Muscle of back (tissue), 3 donors: ENCODE measurements at regions not wholly inside any gene's neighbourhood (a gene's known extent, or its start where the extent isn't known, plus 50 kb on each side); places are given as distances from the start of the nearest gene placed in this dataset.
"Not testable (repeated sequence)": the region's sequence is repeated elsewhere in the genome, so short reads cannot be mapped to it uniquely, and the experiment has no call there.

Experiments used
- DNase-seq, 3 donors: peaks; one replicate each; pipeline versions ENCODE4 v3.0.0 to v3.0.0-alpha.2; 2013

GRCh38 chr18:8882632-8883408, 177.5 kb downstream of the MTCL1 start:
- no peak for DNase-seq

GRCh38 chr18:8883409-8883668, 178.0 kb downstream of the MTCL1 start:
- DNase-seq, result no peak

GRCh38 chr18:8887877-8888276, 182.5 kb downstream of the MTCL1 start:
- not testable (repeated sequence) for DNase-seq

GRCh38 chr18:8889489-8889888, 184.1 kb downstream of the MTCL1 start:
- DNase-seq, result no peak

GRCh38 chr18:8890503-8890902, 185.1 kb downstream of the MTCL1 start:
- not testable (repeated sequence) for DNase-seq

- peak in 1 of 3 donors; percentile 92 for DNase-seq
Measured at GRCh38 chr18:8890957-8891464, 185.7 kb downstream of the MTCL1 start.

GRCh38 chr18:8893221-8893620, 187.9 kb downstream of the MTCL1 start:
- DNase-seq, result no peak

GRCh38 chr18:8893628-8894231, 188.4 kb downstream of the MTCL1 start:
- DNase-seq, result no peak

- no peak for DNase-seq
Measured at GRCh38 chr18:8894823-8895222, 189.5 kb downstream of the MTCL1 start.

GRCh38 chr18:8895341-8895740, 190.0 kb downstream of the MTCL1 start:
- no peak for DNase-seq

GRCh38 chr18:8895987-8896619, 190.7 kb downstream of the MTCL1 start:
- DNase-seq, result peak in 1 of 3 donors; percentile 54

- peak; percentile 19 to 42 (median 35) for DNase-seq
Measured at GRCh38 chr18:8899000-8899399, 193.6 kb downstream of the MTCL1 start.

- DNase-seq, result no peak
Measured at GRCh38 chr18:8900552-8900951, 195.2 kb downstream of the MTCL1 start.

GRCh38 chr18:8901019-8901418, 195.7 kb downstream of the MTCL1 start:
- no peak for DNase-seq

GRCh38 chr18:8904316-8904715, 198.2 kb upstream of the NDUFV2 start:
- DNase-seq, result no peak

GRCh38 chr18:8908792-8909510, 193.5 kb upstream of the NDUFV2 start:
- no peak for DNase-seq

GRCh38 chr18:8910186-8910822, 192.2 kb upstream of the NDUFV2 start:
- DNase-seq, result no peak

GRCh38 chr18:8910843-8911242, 191.7 kb upstream of the NDUFV2 start:
- peak in 1 of 3 donors; percentile 27 for DNase-seq

GRCh38 chr18:8911408-8912340, 190.8 kb upstream of the NDUFV2 start:
- DNase-seq, result no peak
